Kidney (tissue), 13 donors: ENCODE measurements at regions not wholly inside any gene's neighbourhood (a gene's known extent, or its start where the extent isn't known, plus 50 kb on each side); places are given as distances from the start of the nearest gene placed in this dataset.

Experiments used
- DNase-seq, 5 donors: peaks; one replicate each; pipeline ENCODE4 v3.0.0-alpha.2; 2013 to 2020
- FAIRE-seq: peaks from 2 replicates; lab custom pipeline; 2012; peaks lifted over from hg19 to GRCh38; lab: Jason Lieb, UNC
- H3K27ac ChIP-seq, 2 donors: one replicate each; pipeline ENCODE4 v1.7.0; 2013; ENCODE audit warnings: low read depth in 2 of 2, low read length in 2 of 2, inconsistent platforms in 1 of 2
- H3K27me3 ChIP-seq: one replicate; pipeline ENCODE4 v1.7.1; 2013; ENCODE audit warnings: low read length, inconsistent platforms; ENCODE audit not compliant: control insufficient read depth, insufficient read depth
- H3K36me3 ChIP-seq, 3 donors: one replicate each; pipeline versions ENCODE4 v1.7.0 to v1.7.1; 2013; ENCODE audit warnings: low read length in 3 of 3, control low read depth in 1 of 3, inconsistent platforms in 1 of 3; ENCODE audit not compliant: insufficient read depth in 3 of 3, control insufficient read depth in 2 of 3
- H3K4me1 ChIP-seq, 3 donors: one replicate each; pipeline versions ENCODE4 v1.7.0 to v1.7.1; 2013; ENCODE audit warnings: low read length in 3 of 3, inconsistent platforms in 1 of 3, low read depth in 1 of 3; ENCODE audit not compliant: control insufficient read depth in 2 of 3, insufficient read depth in 2 of 3
- H3K4me3 ChIP-seq, 3 donors: one replicate each; pipeline versions ENCODE4 v1.7.0 to v1.8.1; 2013; ENCODE audit warnings: low read length in 3 of 3, control low read depth in 1 of 3, inconsistent platforms in 1 of 3
- H3K9ac ChIP-seq, 3 donors: one replicate each; pipeline versions ENCODE4 v1.7.0 to v1.7.1; 2013; ENCODE audit warnings: low read length in 3 of 3, control low read depth in 1 of 3, inconsistent platforms in 1 of 3
- H3K9me3 ChIP-seq, 3 donors: one replicate each; pipeline versions ENCODE4 v1.7.0 to v1.7.1; 2013; ENCODE audit warnings: low read length in 3 of 3, control low read depth in 1 of 3, inconsistent platforms in 1 of 3; ENCODE audit not compliant: control insufficient read depth in 2 of 3, insufficient read depth in 1 of 3
- CTCF ChIP-seq: IDR thresholded peaks from 3 replicates; pipeline ENCODE4 v1.5.1; 2012; ENCODE audit warnings: mild to moderate bottlenecking, moderate library complexity, borderline replicate concordance; ENCODE audit not compliant: insufficient read depth; ENCODE audit errors: extremely low read depth
- intact Hi-C: fragments of 100-400 bp; cut with DNase I; formaldehyde crosslinking; loops from one replicate; pipeline ENCODE4 v1.11.1; 2022
- donor health status: control.
- donor health status: control.
- donor health status: control.
- donor health status: control.
- donor health status: control.
- donor health status: DM: yes; HTN: yes; CAD: no.
- donor health status: Normal renal cell carcinoma (clear cell type).

DNA sequence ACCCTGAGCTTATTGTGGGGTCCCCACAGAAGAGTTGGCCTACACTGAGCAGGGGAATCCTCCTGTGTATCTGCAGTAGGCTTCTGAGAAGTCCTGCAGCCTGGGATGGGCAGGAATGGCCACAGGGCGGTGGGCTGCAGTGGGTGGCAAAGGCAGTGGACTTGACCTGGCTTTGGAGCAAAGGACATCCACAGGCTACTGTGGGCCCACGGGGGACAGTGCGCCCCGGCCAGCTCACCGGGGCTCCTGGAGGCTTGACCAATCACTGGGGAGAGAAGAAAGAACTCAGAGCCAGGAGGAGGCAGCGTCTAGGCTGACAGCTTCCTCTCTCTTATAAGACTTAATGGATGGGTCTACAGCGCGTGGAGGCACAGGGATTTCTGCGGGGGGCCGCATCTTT is 488.8 kb upstream of the MGMT start:
- intact Hi-C loops = no loop called here
- TF ChIP-seq CTCF = no peak
- Histone ChIP-seq H3K27me3 (no peaks in the 10 kb centered on the region), H3K9me3 (no peaks in the 10 kb centered on the region), H3K36me3 (no peaks in the 10 kb centered on the region), H3K9ac (no peak overlapping the region), H3K4me1 (peaks cover 0 to 2% (median 0%) of the 10 kb centered on the region in 3 donors), H3K4me3 (no peak overlapping the region), H3K27ac (no peak overlapping the region)
- DNase-seq (no peak), FAIRE-seq (no peak)

DNA sequence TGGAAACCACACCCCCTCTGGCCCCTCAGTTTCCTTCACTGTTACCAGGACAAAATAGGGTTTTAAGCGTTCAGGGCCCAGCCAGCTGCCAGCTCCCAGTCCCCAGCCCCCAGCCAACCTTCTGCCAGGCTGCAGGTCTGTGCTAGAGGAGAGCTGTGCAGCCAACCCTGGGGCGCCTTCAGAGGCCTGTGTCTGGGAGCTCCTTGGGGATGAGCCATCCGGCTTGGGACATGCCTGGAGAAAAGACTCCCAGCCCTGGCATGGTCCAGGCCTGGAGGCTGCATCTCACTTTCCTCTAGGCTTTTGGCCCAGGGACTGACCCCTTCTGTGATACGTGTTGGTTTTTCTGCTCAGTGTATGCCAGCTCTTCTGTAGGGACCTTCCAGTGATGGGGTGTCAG is 487.6 kb upstream of the MGMT start:
- H3K4me3 ChIP-seq = no peak overlapping the region
- no peak for TF ChIP-seq CTCF
- no peak for FAIRE-seq

DNA sequence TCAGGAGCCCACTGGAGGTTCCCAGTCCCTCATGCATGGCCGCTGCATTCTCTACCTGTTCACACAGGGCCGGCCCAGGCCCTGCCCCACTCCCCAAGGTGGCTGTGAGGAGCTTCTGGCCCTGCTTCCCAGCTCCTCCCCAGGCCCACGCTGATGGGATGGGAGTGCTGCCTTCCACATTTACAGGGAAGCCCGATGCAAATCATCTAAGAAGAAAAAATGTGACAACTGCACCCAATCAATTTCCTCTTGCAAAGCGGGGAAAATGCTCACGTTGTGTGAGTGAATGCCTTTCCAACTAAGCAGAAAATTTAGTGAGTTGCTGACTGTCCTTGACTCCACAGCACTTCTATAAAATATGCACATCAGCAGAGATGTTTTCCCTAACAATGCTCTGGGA is 485.8 kb upstream of the MGMT start:
- TF ChIP-seq CTCF = no peak
- Histone ChIP-seq H3K9me3 (no peaks in the 10 kb centered on the region), H3K36me3 (no peaks in the 10 kb centered on the region), H3K4me1 (peaks cover 0 to 2% (median 0%) of the 10 kb centered on the region in 3 donors), H3K9ac (no peak overlapping the region), H3K27ac (no peak overlapping the region), H3K27me3 (no peaks in the 10 kb centered on the region), H3K4me3 (no peak overlapping the region)
- intact Hi-C loops = no loop called here
- no peak for FAIRE-seq
- DNase-seq = no peak

More for the DNA sequence above, 487.6 kb upstream of the MGMT start:
- Histone ChIP-seq H3K9me3 (no peaks in the 10 kb centered on the region), H3K4me1 (peaks cover 0 to 2% (median 0%) of the 10 kb centered on the region in 3 donors), H3K36me3 (no peaks in the 10 kb centered on the region), H3K27ac (no peak overlapping the region), H3K9ac (no peak overlapping the region), H3K27me3 (no peaks in the 10 kb centered on the region)
- no peak for DNase-seq
- intact Hi-C loops = no loop called here
